Esophagus muscularis mucosa (tissue), 3 donors: ENCODE measurements at regions not wholly inside any gene's neighbourhood (a gene's known extent, or its start where the extent isn't known, plus 50 kb on each side); places are given as distances from the start of the nearest gene placed in this dataset.

ENCODE experiments used
- POLR2A ChIP-seq: fragments of 450-650 bp; IDR thresholded peaks from one replicate; pipeline ENCODE4 v1.6.1; 2017; ENCODE audit warnings: antibody characterized with exemption, moderate library complexity, mild to moderate bottlenecking, low read depth
- TF ChIP-seq, protein P1 (sequence below), 3 experiments: fragments of 200-600 bp in 2 of 3; fragments of 450-650 bp in 1 of 3; sonication (generic) in 2 of 3; IDR thresholded peaks; one replicate each; pipeline ENCODE4 v1.5.1; 2017 to 2019; ENCODE audit warnings: antibody characterized with exemption in 3 of 3, mild to moderate bottlenecking in 2 of 3, moderate library complexity in 1 of 3

DNA sequence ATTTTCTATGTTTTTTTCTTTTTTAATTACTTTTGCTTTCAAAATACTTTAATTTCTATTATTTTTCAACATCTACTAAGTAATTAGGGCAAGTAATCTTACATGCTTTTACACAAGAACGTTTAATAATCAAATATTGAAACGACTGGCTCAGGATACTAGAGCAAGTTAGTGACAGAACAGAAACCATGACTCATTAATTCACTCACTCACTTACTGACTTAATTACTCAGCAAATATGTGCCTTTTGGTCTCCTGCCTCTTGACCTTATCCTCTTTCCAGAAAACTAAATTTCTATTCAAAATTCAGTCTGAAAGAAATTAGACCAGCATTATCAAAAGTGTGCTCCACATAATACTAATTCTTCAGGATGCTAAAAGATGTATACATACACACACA, 314.9 kb upstream of the TEX13C start:
- TF ChIP-seq, protein P1, sequence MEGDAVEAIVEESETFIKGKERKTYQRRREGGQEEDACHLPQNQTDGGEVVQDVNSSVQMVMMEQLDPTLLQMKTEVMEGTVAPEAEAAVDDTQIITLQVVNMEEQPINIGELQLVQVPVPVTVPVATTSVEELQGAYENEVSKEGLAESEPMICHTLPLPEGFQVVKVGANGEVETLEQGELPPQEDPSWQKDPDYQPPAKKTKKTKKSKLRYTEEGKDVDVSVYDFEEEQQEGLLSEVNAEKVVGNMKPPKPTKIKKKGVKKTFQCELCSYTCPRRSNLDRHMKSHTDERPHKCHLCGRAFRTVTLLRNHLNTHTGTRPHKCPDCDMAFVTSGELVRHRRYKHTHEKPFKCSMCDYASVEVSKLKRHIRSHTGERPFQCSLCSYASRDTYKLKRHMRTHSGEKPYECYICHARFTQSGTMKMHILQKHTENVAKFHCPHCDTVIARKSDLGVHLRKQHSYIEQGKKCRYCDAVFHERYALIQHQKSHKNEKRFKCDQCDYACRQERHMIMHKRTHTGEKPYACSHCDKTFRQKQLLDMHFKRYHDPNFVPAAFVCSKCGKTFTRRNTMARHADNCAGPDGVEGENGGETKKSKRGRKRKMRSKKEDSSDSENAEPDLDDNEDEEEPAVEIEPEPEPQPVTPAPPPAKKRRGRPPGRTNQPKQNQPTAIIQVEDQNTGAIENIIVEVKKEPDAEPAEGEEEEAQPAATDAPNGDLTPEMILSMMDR (IDR thresholded peaks at IDR 0.05) = no peak
- TF ChIP-seq POLR2A = no peak
